ENCODE measurements at regions not wholly inside any gene's neighbourhood (a gene's known extent, or its start where the extent isn't known, plus 50 kb on each side); places are given as distances from the start of the nearest gene placed in this dataset.

DNA sequence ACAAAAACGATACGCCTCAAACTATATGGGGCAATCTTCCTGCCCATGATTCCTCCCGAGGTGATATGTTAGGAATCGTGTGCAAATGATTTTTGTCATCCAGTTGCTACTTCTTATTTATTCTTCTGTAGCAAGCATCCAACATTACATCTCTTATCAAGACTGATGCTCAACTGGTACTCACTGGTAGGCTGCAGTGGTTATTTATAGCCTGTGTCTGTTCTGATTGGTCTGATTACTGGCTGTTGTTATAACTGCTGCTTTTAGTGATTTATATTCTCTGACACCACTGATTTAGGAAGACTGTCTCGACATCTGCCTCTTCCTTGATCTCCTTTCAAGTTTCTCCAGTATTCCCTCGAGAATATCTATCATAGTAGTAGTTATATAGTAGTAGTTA lies 165.8 kb downstream of the LARP7 start:
- TF ChIP-seq, protein P1, sequence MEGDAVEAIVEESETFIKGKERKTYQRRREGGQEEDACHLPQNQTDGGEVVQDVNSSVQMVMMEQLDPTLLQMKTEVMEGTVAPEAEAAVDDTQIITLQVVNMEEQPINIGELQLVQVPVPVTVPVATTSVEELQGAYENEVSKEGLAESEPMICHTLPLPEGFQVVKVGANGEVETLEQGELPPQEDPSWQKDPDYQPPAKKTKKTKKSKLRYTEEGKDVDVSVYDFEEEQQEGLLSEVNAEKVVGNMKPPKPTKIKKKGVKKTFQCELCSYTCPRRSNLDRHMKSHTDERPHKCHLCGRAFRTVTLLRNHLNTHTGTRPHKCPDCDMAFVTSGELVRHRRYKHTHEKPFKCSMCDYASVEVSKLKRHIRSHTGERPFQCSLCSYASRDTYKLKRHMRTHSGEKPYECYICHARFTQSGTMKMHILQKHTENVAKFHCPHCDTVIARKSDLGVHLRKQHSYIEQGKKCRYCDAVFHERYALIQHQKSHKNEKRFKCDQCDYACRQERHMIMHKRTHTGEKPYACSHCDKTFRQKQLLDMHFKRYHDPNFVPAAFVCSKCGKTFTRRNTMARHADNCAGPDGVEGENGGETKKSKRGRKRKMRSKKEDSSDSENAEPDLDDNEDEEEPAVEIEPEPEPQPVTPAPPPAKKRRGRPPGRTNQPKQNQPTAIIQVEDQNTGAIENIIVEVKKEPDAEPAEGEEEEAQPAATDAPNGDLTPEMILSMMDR (IDR thresholded peaks at IDR 0.05; ENCODE audit: low read depth, low read length), result no peak

DNA sequence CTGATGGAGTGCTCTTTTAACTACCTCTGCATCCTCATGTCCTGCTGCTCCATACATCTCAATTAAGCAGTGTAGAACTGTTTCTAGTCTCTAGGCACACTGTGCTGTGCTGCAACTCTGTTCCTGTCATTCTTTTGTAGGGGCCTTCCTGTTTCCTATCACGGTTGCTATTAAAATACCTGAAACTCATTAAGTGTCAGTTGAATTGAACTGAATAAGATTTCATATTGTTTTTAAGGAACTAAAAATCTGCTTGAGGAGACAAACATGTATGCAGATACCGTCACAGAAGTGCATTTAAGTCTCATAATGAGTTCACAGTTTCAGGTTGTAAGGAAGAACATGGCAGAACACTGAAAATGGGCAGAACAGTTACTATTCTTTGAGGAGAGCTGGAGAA lies 170.1 kb downstream of the LARP7 start:
- TF ChIP-seq, protein P1 (IDR thresholded peaks at IDR 0.05; ENCODE audit: low read depth, low read length), result no peak
- no peak for DNase-seq (ENCODE audit: extremely low read depth, low read depth)

More for the DNA sequence above, 165.8 kb downstream of the LARP7 start:
- DNase-seq (ENCODE audit: extremely low read depth, low read depth), result no peak

DNA sequence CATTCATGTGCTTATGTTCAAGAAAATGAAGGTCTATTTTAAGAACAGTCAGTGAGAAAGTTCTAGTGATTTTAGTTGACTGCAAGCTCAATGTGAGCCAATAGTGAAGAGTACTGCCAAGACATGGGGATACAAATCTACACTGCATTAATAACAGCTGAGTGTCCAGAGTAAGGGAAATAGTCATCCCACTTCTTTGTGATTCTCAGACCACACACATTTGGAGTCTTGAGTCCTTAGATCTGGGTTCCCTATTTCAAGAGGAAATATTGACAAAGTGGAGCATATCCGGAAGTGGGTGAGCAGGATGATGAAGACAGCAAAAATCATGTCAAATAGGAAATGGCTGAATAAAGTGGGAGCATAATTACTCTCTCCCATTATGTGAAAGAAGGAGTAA lies 171.1 kb downstream of the LARP7 start:
- no peak for DNase-seq (ENCODE audit: extremely low read depth, low read depth)
- TF ChIP-seq, protein P1 (IDR thresholded peaks at IDR 0.05; ENCODE audit: low read depth, low read length), result no peak

DNA sequence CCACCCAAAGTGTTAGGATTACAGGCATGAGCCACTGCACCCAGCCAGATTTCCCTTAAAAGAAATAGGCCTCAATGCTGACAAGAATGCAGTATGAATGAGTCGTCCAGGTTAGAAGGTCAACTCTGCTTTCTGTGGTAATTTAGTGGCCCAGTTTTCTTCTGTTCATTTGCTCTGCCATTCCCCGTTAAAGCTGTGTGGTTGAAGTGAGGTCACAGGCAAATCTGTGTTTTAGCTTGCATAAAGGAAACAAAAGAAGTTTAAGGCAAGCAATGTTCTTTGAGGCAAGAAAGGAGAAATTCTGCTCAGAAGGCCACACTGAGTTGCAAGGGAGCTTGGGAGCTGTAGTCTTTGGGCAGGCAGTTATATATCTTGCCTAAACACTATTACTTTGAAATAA lies 176.8 kb downstream of the LARP7 start:
- TF ChIP-seq, protein P1 (IDR thresholded peaks at IDR 0.05; ENCODE audit: low read depth, low read length), result no peak
- DNase-seq (ENCODE audit: extremely low read depth, low read depth), result no peak

DNA sequence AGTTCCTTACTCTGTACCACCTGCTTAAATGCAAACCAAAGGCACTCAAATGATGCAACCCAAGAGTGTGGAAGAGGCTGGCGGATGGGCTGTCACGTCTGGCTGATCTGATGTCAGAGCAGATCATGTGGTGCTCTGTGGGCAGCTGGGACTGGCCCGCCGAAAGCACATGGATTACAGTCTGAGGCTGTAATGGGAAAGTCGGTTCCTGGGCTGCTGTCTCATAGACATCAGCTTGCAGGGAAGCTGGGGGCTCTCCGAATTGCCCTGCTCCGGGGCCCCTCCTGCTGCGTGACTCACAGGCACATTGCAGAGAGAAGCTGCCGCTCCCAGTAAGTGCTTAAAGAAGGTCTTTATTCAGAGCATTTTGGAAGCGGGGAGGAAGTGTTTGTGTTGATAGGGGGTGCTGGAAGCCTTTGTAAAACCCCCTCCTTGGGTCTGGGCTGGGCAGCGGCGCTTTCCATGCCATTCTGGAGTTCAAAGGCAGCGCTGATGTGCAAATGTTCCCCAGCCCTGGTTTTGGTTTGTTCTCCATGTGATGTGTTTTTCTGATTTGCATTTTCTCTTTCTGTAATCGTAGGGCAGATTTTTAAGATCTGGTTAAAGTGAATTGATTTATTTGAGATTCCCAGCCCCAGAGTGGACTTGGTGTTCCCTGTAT lies 181.1 kb downstream of the LARP7 start:
- TF ChIP-seq, protein P1 (IDR thresholded peaks at IDR 0.05; ENCODE audit: low read depth, low read length), result no peak; the same call in 1 of the 2 replicates
- DNase-seq (ENCODE audit: extremely low read depth, low read depth), result peak; percentile 60

DNA sequence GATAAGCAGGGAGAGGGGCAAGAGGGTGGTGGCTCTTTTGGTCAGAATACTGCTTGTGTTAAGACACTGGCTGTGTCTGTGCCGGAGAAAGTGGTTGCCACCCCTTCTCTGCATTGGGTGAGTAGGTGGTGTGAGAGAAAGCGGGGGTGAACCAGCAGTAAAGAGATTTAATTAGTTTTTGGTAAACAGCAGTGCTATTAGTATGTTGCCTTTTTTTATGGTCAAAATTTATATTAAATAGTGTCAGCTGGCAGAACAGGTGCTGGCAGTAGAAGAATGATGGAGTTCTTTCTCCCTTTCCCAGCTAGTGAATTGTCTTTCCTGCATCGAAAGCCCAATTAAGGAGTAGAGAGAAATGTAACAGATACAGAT lies 181.6 kb downstream of the LARP7 start:
- TF ChIP-seq, protein P1 (IDR thresholded peaks at IDR 0.05; ENCODE audit: low read depth, low read length), result no peak
- DNase-seq (ENCODE audit: extremely low read depth, low read depth), result no peak

DNA sequence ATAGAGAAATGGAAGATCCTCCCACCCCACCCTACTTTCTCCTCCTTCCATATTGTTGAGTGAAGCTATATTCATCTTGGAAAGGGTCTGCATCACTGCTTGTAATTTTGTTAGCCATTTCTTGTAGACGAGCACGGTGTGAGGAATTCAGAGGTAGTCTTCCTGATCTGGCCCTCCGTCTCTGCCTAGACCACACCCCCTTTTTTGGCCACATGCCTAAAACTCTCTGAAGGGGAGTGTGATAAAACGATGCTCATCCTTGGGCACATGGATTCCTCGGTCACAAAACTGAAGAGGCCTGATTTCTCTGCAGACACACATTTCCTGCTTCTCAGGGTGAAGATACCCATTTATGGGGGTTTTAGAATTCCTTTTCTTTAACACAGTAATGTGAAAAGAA lies 182.8 kb downstream of the LARP7 start:
- TF ChIP-seq, protein P1 (IDR thresholded peaks at IDR 0.05; ENCODE audit: low read depth, low read length), result no peak
- no peak for DNase-seq (ENCODE audit: extremely low read depth, low read depth)
